GM18508 (cell line): ENCODE measurements at regions not wholly inside any gene's neighbourhood (a gene's known extent, or its start where the extent isn't known, plus 50 kb on each side); places are given as distances from the start of the nearest gene placed in this dataset.

ENCODE experiments used
- ATAC-seq: cut with Tn5 transposase; IDR thresholded peaks from one replicate; pipeline ENCODE4 v1.9.1; 2021; ENCODE audit warnings: moderate number of reproducible peaks; ENCODE audit not compliant: insufficient read depth, unreplicated experiment

DNA sequence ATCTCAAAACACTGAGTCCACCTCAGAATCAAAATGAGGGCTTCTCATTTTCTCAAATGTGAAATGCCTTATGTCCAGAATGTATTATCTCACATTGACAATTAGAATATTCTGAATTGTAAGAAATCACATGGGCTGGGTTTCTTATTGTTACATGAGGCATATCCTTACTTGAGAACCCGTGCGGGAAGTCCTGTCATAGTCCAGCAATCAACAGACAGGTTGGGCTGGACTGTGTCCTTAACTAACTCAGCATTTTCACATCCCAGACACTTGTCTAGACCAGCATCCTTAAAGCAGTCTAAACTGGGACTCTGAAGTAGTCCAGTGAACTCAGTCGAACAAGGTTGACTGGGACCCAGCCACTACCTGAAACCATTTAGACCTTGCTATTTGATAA is 267.6 kb downstream of the CETN3 start:
- ATAC-seq, result no peak

DNA sequence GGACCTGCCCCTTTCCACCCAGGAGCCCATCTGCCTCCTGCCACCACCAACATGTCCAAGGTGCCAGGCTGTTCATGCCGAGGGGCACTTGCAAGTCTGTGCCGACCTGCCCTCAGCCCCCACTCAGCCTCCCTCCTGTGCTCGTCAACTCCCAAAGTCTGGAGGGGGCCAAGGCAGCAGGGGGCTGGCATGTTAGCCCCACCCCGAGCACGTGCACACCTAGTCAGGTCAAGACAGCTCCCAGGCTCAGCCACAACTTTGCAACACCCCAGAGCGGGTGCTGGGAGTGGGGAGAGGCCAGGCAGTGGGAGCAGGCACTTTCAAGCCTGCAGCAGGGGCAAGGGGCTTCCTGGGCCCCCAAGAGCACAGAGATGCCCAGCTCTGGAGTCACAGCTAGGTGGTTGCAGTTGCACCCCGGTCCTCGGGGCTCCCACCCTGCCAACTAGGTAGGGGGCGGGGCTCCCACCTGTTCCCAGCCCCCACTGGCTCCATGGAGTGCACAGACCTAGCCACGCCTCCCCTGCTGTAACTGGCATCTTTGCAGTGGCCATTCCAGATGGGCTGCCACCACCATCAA is 272.5 kb downstream of the CETN3 start:
- no peak for ATAC-seq

GRCh38 chr5:90135779-90136378 is 273.7 kb downstream of the CETN3 start:
- ATAC-seq, result no peak

DNA sequence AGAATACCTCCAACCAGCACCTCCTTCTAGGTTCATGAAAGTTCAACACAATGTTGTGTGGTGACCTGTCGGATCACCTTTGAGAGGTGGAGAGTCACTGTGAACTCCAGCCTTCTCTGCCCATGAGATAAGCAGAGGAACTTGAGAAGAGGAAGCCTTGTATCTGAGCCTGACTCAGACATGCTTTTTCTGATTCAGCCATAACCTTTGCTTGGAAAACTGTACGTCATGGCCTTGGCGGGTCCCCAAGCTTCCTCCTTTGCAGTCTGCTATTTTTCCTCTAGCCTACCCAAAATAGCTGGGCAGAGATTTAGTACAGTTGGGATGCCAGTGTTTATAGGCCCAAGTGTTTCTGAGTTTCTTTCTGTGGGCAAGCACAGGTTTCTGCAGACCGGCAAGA is 274.7 kb downstream of the CETN3 start:
- no peak for ATAC-seq

- no peak for ATAC-seq
Measured at GRCh38 chr5:90134381-90134780, 275.2 kb downstream of the CETN3 start.

- ATAC-seq, result no peak
Measured at GRCh38 chr5:90133941-90134340, 275.6 kb downstream of the CETN3 start.

- peak; percentile 49 for ATAC-seq
Measured at GRCh38 chr5:90131383-90132133, 278.0 kb downstream of the CETN3 start.

DNA sequence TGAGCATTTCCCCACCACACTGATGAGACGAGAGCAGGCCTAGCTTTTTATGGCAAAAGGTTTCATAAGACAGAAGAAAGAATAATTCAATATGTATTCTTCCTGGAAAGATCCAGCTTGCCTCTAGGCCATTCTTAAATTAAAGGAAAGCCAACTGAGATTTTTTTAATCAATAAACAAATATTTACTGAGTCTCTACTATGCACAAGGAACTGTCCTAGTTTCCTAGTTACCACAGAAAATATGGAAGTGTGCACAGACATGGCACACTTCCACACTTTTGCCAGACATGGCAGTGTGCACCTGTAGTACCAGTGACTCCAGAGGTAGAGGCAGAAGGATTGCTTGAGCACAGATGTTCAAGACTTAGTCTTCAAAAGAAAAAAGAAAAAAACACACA is 281.0 kb downstream of the CETN3 start:
- ATAC-seq, result no peak

DNA sequence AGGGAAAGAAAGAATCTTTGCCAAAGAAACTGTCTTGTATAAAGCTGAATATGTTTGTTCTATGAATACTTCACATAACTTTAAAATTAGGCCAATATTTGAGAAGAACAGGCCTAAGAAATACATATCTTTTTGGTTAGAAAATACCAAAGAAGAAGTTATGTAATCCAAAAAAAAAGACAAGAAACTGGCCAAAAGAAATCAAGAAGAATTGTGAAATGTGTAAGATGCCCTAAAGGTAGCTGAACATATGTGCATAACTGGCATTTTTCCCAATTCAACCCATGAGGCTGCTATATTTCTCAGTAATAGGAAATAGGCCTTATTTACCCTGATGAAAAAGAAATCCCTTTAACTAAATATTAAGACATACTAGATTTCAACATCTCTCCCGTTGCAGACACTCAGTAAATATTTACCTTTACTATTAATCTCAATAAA is 290.0 kb downstream of the CETN3 start:
- no peak for ATAC-seq

GRCh38 chr5:90117005-90117404 is 292.6 kb downstream of the CETN3 start:
- ATAC-seq, result no peak

DNA sequence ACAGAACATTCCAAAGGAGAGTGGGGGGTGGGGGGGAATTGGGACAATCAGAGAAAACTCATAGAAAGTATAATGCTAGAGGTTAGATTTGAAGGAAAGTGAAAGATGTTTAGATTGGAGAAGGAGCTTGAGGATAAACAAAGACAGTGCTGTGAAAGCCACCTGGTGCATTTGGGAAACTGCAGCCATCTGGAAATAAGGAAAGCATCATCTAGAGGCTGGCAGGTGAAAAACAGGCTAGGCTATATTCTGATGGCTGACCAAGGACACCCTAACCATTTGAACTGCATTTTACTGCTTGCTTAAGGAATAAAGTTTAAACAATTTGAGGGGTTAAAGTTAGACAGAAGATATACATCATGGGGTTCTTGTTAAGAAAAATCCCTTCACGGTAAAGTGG is 296.4 kb downstream of the CETN3 start:
- no peak for ATAC-seq

DNA sequence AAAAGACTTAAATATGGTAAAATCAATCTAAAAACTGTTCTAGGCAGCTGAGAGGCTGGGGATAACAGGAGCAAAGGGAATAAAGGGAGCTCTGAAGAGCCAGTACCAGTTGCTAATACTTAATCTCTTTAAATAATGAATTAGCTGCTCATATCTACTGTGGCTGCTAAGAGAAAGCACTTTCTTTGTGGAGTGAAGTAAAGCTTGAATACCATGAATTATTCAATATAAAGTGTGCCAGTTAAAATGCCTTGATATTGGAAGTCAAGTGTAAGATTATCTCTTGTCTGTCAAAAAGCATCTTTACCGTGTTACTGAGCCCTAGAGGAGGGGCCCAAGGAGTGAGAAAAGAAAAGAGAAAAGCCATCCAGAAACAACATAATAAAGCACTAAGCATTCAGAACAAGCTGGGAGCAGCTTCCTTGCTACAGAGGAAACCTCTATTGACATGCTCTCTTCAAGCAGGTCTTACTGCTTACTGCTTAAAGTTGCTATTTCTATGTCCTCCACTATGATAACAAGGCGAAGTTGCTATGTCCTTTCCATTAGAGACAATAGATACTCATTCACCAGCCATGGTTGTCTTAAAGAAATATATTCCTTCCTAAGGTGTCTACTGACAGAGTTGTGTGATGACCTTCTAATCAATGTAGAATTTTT is 297.4 kb downstream of the CETN3 start:
- ATAC-seq, result no peak

GRCh38 chr5:90111364-90112032 is 298.1 kb downstream of the CETN3 start:
- ATAC-seq, result no peak

- no peak for ATAC-seq
Measured at GRCh38 chr5:90109285-90109684, 300.3 kb downstream of the CETN3 start.

- no peak for ATAC-seq
Measured at GRCh38 chr5:90099099-90099498, 310.5 kb downstream of the CETN3 start.

DNA sequence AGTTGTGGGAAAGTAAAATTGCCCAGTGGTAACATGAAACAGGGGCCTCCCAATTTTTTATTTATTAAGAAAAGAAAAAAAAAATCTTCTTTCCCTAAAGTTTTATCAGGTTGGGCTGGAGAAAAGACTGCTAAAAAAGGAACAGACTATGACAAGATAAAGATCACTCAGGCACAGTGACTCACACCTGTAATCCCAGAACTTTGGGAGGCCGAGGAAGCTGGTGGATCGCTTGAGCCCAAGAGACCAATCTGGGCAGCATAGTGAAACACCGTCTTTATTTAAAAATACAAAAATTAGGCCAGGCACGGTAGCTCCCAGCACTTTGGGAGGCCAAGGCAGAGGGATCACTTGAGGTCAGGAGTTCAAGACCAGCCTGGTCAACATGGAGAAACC is 312.5 kb downstream of the CETN3 start:
- no peak for ATAC-seq

- ATAC-seq, result no peak
Measured at GRCh38 chr5:90096415-90097081, 313.0 kb downstream of the CETN3 start.

DNA sequence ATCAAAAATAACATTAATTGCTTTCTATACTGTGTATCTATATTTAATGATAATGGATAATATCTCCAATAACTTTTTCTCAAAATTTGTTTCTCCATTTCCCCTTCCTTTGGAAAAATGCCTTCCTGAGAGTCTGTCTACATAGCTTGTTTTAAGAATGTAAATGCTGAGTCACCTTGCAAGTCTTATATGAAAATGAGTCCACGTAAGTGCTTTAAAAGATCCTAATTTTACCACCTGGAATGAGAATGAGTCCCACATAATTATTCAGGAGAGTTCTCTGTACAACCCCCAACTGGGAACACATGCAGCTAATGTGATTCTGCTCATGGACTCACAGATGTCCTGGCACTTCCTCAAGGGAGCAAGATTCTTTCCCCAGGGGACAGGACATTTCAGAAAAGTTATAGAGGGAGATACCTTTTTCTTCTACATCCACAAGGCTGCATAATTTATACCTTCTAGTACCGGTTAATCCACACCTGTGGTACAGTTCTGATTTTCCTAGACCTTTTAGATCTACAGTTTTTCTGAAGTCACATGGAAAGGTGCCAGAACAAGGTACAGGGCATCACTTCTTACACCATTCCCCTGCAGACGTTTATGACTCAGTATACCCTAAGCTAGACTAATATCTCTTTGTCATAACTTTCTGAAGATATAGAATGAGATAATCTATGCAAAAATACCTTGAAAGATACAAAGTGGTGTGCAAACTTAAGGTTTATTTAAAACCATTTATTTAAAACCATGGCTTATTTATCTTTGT is 314.1 kb downstream of the CETN3 start:
- ATAC-seq, result no peak

GRCh38 chr5:90093751-90094485 is 315.6 kb downstream of the CETN3 start:
- no peak for ATAC-seq
